Femur (tissue), 1 donor: ENCODE measurements at regions not wholly inside any gene's neighbourhood (a gene's known extent, or its start where the extent isn't known, plus 50 kb on each side); places are given as distances from the start of the nearest gene placed in this dataset.
"Not testable (repeated sequence)": the region's sequence is repeated elsewhere in the genome, so short reads cannot be mapped to it uniquely, and the experiment has no call there.

Source experiments
- DNase-seq: peaks from one replicate; pipeline ENCODE4 v3.0.0-alpha.2; 2017

GRCh38 chr3:135412475-135412874 lies 553.1 kb upstream of the PPP2R3A start:
- no peak for DNase-seq

GRCh38 chr3:135416182-135416581 lies 549.3 kb upstream of the PPP2R3A start:
- DNase-seq: no peak

- no peak for DNase-seq
Measured at GRCh38 chr3:135419155-135419554, 546.4 kb upstream of the PPP2R3A start.

- no peak for DNase-seq
Measured at GRCh38 chr3:135426508-135426907, 539.0 kb upstream of the PPP2R3A start.

GRCh38 chr3:135432402-135432801 lies 533.1 kb upstream of the PPP2R3A start:
- no peak for DNase-seq

- not testable (repeated sequence) for DNase-seq
Measured at GRCh38 chr3:135438889-135439597, 526.5 kb upstream of the PPP2R3A start.

GRCh38 chr3:135439632-135440031 lies 525.9 kb upstream of the PPP2R3A start:
- not testable (repeated sequence) for DNase-seq

- DNase-seq: no peak
Measured at GRCh38 chr3:135440233-135440632, 525.3 kb upstream of the PPP2R3A start.

- no peak for DNase-seq
Measured at GRCh38 chr3:135440746-135441145, 524.8 kb upstream of the PPP2R3A start.

- no peak for DNase-seq
Measured at GRCh38 chr3:135444058-135444457, 521.5 kb upstream of the PPP2R3A start.

GRCh38 chr3:135447483-135447882 lies 518.0 kb upstream of the PPP2R3A start:
- DNase-seq: no peak

- no peak for DNase-seq
Measured at GRCh38 chr3:135448520-135448919, 517.0 kb upstream of the PPP2R3A start.

GRCh38 chr3:135449046-135449445 lies 516.5 kb upstream of the PPP2R3A start:
- DNase-seq: no peak

- no peak for DNase-seq
Measured at GRCh38 chr3:135451037-135451785, 514.3 kb upstream of the PPP2R3A start.

GRCh38 chr3:135452881-135453280 lies 512.6 kb upstream of the PPP2R3A start:
- DNase-seq: no peak

- no peak for DNase-seq
Measured at GRCh38 chr3:135453326-135453725, 512.2 kb upstream of the PPP2R3A start.

- DNase-seq: no peak
Measured at GRCh38 chr3:135454890-135455289, 510.6 kb upstream of the PPP2R3A start.

GRCh38 chr3:135456108-135456790 lies 509.3 kb upstream of the PPP2R3A start:
- DNase-seq: no peak

GRCh38 chr3:135458541-135459322 lies 506.8 kb upstream of the PPP2R3A start:
- DNase-seq: no peak

GRCh38 chr3:135460273-135460672 lies 505.3 kb upstream of the PPP2R3A start:
- DNase-seq: no peak

- DNase-seq: no peak
Measured at GRCh38 chr3:135471911-135472310, 493.6 kb upstream of the PPP2R3A start.

- no peak for DNase-seq
Measured at GRCh38 chr3:135473449-135473848, 492.1 kb upstream of the PPP2R3A start.

GRCh38 chr3:135487261-135487660 lies 478.3 kb upstream of the PPP2R3A start:
- no peak for DNase-seq
